OCI-LY1 (cell line): ENCODE measurements at regions not wholly inside any gene's neighbourhood (a gene's known extent, or its start where the extent isn't known, plus 50 kb on each side); places are given as distances from the start of the nearest gene placed in this dataset.

Experiments
- EZH2 ChIP-seq: fragments of 200-600 bp; sonication (generic), shearing (Covaris generic); IDR thresholded peaks from 2 replicates; pipeline ENCODE4 v1.8.0; 2017; ENCODE audit warnings: borderline replicate concordance, mixed run types, mild to moderate bottlenecking, antibody characterized with exemption, low read length, moderate library complexity, mixed read lengths
- TF ChIP-seq, protein P1 (sequence below): fragments of 200-600 bp; sonication (generic), shearing (Covaris generic); IDR thresholded peaks from 2 replicates; pipeline ENCODE4 v1.5.1; 2017; ENCODE audit warnings: mild to moderate bottlenecking, antibody characterized with exemption, low read length, moderate library complexity, mixed read lengths

DNA sequence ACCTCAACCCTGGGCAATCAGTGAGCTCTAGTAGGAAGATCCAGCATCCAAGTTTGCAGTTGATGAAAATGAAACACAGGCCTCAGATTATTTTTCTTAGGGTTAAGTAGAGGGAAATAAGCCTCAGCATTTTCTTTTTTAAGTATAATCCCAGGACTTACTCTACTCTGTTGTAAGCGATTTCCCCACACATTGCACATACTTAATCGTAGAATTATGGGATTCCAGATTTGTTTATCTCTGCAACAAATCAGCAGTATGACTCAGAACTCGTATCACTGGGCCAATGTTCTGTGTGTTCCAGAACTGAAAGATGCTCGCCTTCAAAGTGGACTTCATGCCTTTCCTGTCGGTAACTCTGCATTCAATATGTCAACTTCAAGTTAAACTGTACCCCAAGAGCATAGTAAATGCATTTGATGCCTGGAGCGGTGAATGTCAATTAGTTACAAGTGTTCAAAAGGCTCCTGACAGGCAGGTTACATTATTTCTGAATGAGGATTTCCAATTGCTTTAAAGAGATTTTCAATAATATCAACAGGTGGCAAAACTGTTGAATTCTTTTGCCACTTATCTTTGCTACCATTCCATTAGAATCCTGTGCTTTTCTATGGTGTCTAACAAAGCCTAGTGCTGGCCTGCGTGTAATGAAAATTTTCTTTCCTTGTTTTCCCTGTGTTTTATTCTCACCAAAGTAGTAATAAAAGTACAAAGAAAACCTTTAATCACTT lies 323.8 kb upstream of the SYT1 start:
- TF ChIP-seq EZH2, result no peak
- TF ChIP-seq, protein P1, sequence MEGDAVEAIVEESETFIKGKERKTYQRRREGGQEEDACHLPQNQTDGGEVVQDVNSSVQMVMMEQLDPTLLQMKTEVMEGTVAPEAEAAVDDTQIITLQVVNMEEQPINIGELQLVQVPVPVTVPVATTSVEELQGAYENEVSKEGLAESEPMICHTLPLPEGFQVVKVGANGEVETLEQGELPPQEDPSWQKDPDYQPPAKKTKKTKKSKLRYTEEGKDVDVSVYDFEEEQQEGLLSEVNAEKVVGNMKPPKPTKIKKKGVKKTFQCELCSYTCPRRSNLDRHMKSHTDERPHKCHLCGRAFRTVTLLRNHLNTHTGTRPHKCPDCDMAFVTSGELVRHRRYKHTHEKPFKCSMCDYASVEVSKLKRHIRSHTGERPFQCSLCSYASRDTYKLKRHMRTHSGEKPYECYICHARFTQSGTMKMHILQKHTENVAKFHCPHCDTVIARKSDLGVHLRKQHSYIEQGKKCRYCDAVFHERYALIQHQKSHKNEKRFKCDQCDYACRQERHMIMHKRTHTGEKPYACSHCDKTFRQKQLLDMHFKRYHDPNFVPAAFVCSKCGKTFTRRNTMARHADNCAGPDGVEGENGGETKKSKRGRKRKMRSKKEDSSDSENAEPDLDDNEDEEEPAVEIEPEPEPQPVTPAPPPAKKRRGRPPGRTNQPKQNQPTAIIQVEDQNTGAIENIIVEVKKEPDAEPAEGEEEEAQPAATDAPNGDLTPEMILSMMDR, result no peak
